HG03575 (cell line): ENCODE measurements at regions not wholly inside any gene's neighbourhood (a gene's known extent, or its start where the extent isn't known, plus 50 kb on each side); places are given as distances from the start of the nearest gene placed in this dataset.

Source experiments
- ATAC-seq: cut with Tn5 transposase; IDR thresholded peaks from one replicate; pipeline ENCODE4 v1.9.1; 2021; ENCODE audit not compliant: unreplicated experiment, insufficient number of reproducible peaks, low FRiP score; ENCODE audit errors: extremely low read depth

DNA sequence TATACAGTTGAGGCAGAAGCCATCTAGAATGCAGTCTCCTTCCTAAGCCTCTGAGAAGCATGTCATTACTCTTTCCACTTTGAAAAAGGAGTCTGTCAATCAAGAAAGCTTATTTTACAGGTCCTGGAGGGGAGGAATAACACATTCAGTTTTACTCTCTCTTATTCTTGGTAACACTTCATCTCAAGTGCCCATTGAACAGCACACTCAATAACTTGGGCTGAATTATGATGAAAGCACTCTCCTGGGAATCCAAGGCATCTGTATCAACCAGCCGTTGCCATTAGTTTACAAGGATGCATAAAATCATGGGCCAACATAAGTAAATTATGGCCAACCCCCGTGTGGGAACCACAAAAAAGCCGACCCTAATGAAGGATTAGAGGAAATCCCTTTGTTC is 282.4 kb downstream of the C4orf33 start:
- ATAC-seq = no peak

DNA sequence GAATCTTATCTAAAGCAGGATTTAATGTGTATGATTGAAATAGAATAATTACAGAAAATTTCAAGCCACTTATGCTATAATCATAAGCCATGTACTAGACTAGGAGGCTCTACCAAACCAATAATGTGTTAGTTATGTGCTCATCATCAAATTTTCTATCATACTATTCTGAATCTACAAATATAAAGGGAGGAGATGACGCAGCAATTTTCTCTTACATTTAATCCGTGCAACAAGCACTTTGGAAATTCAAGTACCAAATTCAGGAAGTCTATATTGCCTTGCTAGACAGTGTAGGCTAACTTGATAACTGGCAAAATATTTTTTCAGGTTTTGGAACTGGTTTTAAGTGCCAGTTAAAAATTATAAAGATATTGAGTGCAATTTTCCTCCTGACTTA is 283.5 kb downstream of the C4orf33 start:
- ATAC-seq = no peak

DNA sequence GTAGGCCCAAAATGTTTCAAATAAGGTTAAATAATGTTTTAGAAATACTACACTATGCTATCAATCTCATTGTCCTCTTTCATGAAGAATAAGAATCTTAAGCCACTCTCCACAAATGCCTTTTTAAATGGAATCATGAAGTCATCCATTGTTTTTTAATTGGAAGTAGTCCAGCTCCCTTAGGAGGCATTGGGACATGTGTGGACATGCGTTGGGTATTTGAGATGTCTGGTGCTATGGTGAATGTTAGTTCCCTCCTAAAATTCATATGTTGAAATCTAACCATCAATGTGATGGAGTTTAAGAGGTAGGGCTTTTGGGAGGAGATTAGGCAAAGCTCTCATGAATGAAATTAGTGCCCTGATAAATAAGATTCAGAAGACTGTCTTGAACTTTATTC is 289.0 kb downstream of the C4orf33 start:
- no peak for ATAC-seq

DNA sequence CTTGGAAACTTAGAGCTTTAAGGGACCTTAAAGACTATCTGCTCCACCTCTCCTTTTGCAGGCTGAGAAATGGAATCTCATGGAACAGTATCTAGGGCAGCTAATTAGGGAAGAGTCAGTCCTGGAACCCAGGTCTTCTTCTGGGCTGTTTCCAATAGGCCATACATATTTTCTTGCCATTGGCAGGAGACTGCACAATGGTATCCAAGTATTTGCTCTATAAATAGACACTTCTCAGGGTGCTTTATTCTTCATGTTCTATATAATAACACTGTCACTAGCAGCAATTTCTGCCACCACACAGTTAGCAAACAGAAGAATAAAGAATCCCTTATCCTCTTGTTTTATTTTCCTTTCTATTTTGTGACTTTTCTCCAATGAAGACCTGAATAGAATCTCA is 291.7 kb downstream of the C4orf33 start:
- no peak for ATAC-seq

DNA sequence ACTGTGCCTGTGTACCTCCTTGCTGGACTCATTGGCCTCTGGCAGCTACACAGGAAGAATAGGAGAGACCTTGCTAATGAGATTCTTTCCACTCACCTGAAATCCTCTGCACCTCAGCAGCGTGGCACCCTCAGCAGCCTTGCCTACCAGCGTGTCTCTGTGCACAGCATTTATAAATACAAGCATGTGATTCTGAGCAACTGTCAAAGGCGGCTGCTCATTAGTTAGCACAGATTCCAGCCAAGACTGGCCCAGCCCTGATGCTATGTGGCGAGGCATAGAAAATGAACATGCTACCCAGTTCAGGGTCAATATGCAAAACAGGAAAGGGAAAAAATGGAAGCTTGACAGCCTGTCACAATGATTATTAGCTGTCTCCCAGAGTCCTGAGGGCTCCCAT is 298.0 kb downstream of the C4orf33 start:
- no peak for ATAC-seq

DNA sequence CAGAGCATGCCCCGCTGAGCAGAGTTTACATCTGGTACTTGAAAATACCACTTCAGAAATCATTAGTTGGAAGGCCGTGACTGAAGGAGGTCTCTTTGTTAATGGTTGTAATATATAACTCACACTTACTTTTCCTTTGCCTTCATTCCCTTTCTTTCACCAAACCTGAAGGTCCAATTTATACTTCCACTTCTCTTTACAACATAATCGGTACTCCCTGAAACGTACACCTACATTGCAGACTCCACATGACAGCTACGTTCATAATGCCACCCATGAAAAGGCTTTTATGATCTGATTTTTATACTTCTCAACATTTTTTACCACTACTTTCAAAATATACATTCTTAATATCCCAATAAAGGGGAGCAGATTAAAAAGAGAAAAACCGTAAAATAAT is 298.7 kb downstream of the C4orf33 start:
- no peak for ATAC-seq

DNA sequence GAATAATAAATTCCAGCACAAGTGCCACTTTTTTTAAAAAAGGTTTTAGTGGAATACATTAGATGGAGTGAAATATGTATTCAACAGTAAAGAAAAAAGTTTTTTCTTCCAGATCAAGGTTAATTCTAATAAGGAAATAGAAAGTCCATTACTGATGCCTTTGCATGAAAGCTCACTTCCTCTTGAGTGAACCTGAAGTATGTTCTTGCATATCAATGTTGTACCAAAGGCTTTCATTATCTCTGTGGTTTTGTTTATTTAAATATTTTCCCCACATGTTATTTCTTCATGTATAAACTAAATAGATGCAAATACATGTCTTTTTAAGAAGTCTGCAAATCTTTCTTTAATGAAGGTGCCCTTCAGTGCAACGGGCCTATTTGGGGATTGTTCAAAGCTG is 307.9 kb downstream of the C4orf33 start:
- ATAC-seq = no peak

DNA sequence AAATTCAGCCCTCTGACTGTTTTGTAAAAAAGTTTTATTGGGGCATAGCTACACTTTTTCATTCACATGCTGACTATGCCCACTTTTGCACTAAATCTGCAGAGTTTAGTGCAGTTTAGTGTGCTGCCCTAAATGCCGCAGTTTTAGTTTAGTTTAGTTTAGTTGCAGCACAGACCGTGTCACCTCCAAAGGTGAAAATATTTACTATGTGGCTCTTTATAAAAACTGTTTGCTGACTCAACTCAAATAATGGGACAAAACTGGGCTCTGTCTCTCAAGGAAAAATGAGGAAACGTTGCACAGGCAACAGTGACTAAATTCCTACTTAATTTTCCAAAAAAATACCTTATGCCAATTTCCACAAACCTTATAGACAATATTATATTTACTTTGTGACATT is 314.2 kb downstream of the C4orf33 start:
- ATAC-seq = no peak

DNA sequence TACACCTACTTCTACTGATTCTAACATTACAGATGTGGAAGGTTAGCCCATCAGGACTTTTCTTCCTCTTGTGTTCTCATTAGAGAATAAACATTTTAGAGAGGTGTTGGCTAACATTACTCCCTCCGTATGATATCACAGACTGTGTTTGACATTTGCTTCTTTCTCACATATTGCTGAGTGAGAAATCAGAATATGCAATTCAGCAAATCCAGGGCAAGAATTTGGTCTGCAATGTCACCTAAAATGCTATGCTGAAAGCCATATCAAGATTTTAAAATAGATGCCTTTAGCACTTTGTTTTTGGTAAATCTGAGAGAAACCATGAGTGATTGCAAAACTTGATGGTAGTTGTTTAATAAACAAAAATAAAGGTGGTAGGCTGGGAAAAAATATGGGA is 319.1 kb downstream of the C4orf33 start:
- ATAC-seq = no peak

DNA sequence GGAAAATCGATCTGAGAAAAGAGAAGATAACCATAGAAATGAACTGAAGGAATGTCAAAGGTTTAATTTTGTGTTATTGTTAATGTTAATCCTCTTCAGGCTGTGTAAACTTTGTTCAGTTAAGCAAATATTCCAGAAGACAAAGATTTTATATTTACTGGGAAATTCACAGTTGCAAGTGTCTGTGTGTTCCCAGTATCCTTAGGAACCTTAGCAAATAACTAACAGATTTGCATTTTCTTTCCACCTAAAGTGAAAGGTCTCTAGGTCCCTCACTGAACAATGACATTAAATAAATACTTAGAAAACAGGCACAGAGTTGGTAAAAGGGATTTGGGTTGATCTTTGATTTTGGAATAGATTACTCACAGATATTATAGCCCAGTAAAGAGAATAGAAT is 324.7 kb downstream of the C4orf33 start:
- no peak for ATAC-seq

DNA sequence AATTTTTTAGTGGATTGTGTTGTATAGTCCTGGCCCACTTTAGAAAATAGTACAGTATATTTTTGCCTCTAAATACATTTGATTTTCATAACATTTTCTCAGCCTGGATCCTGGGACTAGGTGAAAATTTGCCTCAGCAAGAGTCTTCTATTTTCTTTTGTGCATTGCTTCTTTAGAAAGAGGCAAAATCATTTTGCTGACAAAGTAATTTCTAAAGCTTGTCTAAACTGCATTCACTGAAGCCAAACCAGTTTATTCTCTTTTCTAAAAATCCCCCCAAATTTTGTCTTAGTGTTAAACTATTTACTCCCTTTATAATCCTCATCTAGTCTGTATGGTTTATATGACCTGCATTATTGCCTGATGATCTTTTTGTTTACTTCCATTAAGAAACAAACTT is 326.3 kb downstream of the C4orf33 start:
- no peak for ATAC-seq

DNA sequence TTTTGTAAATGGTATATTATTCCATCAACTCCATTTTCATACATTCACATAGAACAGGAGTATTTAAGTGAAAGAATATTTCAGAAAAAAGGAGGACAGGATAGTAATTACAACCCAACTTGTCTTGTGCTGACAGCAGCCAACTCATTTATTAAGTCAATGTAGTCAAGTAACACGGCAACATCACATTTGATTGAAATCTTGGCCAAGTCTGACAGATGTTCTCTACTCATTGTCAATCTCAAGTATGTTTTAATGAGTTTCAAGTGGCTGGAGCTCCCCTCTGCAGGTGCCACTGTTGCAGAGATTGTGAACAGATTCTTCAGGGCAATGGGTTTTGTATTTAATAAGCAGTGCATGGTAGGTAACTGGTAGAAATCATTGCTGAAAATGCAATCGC is 332.5 kb downstream of the C4orf33 start:
- ATAC-seq = no peak

DNA sequence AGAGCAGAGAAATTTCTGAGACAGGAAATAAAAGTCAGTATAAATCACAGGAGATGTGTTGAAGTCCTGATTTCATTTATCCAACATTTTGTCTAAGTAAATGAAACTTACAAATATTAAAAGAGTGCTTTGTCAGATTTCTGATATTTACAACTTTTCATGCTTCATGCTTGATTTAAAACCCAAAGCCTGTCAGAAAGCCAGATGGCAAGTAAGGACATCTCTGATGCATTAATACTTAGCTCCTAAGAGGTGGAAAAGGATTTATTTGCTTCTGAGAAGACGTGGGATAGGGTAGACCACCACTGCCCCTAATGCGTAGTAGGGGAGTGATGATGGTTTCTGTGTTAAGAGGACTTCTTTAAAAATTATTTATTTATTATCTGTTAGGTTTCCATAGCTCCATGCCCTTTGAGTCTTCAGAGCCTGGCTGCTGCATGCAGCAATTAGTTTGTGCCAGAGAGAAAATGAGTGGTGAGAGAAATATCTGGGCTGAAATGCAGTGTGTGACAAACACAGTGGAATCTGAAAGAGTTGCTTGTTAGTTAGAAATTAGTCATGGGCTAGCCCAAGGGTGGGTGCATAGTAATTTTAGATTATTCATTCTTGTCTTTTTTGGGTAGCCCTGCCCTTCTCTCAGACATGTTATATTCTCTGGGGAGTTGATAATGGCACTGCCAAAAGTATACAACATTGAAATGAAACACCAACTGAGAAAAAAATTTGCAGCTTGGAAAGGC is 333.8 kb downstream of the C4orf33 start:
- ATAC-seq = no peak

DNA sequence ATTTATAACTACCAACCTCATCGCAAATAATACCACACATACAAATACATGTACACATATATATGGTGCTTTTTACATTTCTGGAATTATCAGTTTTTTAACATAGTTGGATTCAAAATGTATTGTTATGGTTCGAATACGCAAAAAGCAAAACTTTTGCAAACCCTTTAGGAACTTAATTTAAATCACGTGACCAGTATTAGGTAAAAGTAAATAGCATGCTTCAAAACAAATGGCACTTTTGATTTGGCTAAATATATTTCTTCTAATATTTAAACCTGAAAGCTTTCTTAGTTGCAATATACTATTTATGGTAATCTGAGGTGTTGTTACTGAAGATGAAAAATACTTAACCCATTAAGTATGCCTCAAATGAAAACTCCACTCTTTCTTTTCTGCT is 341.4 kb downstream of the C4orf33 start:
- ATAC-seq = no peak

DNA sequence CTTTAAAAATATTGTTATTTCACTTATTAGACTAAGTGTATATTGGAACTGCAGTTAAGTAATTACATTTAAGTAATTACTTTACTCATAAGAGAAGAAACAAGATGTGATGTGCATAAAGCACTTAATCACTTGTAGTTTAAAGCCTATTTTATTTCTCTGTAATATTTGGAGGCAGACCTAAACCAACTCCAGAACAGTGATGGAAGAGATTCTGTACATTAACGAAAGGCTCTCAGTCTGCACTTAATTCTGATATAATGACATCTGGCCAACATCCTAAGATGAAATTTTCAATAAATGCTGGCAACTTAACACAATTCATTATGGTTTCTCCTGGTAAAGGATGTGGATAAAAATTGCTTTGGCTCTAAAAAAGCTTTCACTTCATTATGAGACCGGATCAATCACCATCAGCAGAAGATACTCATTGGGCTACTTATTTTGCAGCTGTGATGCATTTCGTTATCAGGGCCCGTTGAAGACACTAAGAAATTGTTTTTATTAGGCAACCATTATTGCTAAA is 342.6 kb downstream of the C4orf33 start:
- ATAC-seq = no peak

DNA sequence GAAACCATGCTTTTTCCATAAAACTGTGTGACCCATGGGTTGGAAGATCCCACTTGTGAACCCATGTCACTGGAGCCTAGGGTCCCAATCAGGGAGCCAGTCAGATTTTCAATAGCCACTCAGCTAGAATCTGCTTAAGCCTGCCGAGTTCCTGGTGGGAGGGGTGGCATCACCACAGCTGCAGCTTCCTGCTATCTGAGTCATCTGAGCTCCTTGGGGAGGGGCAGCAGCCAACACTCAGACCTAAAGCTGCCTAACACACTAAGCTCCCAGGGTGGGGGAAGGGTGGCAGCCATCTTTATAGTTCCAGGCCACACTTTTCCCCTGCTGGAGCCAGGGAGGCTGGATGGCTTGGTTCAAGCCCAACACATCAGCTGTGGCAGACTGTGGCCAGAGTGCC is 350.1 kb downstream of the C4orf33 start:
- no peak for ATAC-seq

DNA sequence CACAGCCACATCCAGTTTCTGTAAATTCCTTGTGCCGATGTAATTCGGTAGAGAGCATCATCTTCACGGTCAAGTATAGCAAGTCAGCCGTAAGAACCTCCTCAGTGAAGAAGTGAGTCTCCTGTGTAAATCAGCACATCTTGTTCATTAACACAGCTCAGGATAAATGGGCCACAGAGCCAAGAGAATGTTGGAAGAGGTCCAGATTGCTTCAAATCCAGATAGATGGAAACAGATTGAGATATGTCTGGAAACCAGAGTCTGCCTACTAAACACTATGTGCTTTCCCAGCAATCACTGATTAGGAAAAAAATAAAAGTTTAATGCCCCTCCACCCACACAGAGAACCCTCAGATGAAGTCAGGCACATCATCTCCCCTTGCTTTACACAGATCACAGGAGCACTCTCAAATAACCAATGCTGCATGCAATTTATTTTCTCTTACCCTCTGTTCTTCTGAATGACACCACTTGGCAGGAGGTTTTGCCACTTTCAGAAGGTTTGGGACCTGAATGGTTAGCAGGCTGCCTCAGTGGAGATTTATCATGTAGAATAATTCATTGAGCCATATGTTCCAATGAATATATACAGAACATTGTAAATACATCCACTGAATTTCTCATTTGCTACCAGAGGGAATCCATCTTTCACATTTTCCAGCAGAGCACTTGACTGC is 357.7 kb downstream of the C4orf33 start:
- ATAC-seq = no peak

DNA sequence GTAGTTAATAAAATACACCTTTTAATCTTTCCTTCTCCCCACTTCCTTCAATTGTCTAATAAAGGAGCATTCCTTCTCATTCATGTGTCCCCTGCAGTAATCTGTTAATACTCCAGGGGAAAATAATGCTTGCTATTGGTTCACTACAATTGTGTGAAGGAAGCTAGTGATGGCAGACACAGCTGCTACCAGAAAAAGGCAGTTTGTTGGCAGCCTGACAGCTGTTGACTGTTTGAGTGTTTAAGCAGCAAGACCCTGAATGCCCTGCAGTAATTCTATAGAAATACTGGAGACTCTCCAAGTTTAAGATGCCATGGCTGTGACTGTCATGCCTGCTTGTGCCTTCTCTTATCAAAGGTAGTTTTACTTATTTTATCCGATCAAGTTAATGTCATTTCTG is 359.5 kb downstream of the C4orf33 start:
- ATAC-seq = no peak

DNA sequence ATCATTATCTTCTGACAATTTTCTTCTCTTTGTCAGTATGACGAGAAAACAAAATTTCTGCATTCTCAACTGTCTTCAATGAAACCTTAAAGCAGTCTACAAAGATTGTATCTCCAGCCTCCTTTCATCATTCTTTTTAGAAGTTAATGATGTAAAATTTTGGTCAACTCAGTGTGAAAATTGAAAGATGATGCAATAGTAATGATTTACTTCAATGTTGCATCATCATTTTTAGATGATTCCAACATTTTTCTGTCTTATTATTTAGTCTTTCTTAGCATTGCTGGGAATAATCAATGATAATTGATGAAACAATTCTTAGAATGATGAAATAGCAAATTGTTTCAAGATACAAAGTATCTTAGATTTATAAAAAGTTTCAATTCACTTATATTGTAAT is 372.7 kb downstream of the C4orf33 start:
- ATAC-seq = no peak

DNA sequence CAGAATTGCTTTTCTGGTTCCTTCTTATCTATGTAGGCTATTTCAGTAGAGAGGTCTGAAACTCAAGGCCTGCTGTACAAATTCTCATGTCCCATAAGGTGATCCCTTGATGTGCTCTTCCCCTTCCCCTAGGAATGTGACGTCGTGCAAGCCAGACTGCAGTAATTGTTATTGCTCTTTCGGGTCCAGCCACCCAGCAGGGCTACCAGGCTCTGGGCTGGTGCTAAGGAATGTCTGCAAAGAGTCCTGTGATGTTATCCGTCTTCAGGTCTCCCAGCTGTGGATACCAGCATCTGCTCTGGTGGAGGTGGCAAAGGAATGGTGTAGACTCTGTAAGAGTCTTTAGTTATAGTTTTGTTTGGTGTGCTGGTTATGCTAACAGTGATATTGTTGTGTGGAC is 378.7 kb downstream of the C4orf33 start:
- no peak for ATAC-seq

DNA sequence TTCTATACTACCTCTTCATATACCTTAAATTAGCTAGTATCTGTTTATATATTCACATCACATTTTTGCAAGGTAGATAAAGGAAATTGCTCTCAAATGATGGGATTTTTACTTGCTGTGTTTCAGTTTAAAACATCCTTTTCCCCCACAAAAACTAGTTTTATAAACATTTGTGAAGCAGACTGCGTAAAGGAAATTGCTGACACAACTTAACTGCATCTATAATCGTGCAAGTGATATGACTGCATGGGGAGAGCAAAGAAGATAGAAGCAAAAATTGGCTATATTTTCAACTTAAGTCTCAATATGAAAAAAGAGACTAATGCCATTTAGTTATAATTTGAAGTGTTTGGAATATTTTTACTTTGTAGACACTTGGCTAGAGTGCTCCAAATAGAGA is 385.2 kb downstream of the C4orf33 start:
- no peak for ATAC-seq
